ENCODE measurements at regions not wholly inside any gene's neighbourhood (a gene's known extent, or its start where the extent isn't known, plus 50 kb on each side); places are given as distances from the start of the nearest gene placed in this dataset.
"Not testable (repeated sequence)": the region's sequence is repeated elsewhere in the genome, so short reads cannot be mapped to it uniquely, and the experiment has no call there.

- no peak for DNase-seq
Observed at GRCh38 chr3:193909387-193909786, 226.6 kb upstream of the HES1 start.

GRCh38 chr3:193910310-193910709, 225.6 kb upstream of the HES1 start:
- DNase-seq = no peak

GRCh38 chr3:193910886-193911738, 224.8 kb upstream of the HES1 start:
- no peak for DNase-seq

- no peak for DNase-seq
Observed at GRCh38 chr3:193911784-193912340, 224.1 kb upstream of the HES1 start.

- DNase-seq = no peak
Observed at GRCh38 chr3:193912621-193913178, 223.2 kb upstream of the HES1 start.

GRCh38 chr3:193914602-193915001, 221.3 kb upstream of the HES1 start:
- no peak for DNase-seq

DNA sequence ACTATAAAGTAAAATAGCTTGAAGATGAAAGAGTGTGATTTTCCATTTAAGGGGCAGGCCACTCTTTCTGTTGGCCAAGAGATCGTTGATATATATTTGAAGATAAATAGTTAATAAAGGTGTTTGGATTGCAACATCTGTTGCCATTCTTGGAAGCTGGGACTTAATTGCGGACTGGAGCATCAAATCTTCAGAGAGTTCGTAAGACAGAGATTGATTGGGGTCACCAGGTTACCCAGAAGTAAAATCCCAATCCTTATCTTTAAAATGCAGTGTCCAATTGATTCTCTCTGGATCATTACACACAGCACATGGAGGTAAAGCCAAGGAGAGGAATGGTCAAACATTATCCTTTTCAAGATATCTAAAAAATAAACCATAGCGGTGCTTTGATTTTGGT, 220.8 kb upstream of the HES1 start:
- DNase-seq = no peak

GRCh38 chr3:193915613-193916012, 220.3 kb upstream of the HES1 start:
- DNase-seq = no peak

GRCh38 chr3:193917158-193917557, 218.8 kb upstream of the HES1 start:
- no peak for DNase-seq

DNA sequence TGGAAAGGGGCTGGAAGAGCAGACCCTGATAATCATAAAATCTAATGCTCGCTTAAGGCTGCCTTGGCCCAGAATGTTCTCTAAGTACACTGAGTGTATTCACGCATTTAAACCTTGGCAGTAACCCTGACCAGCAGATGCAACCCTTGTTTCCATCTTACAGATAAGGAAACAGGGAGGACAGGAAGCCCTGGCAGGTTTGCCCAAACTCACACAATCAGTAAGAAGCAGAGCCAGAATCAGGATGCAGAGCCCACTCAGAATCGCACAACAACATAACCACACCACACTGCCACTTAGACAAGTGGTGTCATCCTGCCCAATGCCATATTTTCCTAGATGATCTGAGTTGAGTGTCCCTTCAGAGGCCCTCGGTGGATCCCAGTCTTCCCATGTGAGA, 214.5 kb upstream of the HES1 start:
- DNase-seq = no peak

DNA sequence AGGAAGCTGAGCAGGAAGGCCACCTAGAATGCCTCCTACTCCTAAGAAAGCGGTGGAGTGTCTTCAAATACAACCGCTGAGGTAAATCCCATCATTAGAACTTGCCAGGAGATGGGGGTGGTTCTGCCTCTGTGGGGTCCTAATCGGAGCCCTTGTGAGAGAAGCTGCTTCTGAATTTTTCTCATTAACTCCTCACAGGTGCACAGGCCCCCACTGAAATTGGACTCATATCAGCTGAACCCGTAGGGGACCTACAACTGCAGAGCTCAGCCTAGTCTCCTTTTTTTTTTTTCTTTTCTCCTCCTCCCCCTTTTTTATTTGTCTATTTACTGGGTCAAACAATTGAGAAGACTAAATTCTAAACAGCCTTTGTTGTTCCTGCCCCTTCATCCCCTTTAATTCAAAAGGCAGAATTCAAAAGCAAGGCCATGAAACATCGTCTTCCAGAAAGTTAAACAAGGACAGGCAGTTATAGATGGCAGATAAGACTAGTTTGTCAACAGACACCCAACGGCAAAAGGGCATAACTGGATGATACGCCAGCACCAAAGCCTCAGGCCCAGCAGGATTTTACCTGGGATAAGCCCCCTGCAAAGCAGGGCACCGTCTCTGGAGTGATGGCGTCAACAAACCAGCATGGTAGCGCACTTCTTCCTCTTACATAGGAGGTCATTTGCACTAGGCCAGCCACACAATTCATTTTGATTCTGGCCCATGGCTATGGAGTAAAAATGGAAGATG, 213.7 kb upstream of the HES1 start:
- DNase-seq = no peak

GRCh38 chr3:193923958-193924357, 212.0 kb upstream of the HES1 start:
- DNase-seq = not testable (repeated sequence)

DNA sequence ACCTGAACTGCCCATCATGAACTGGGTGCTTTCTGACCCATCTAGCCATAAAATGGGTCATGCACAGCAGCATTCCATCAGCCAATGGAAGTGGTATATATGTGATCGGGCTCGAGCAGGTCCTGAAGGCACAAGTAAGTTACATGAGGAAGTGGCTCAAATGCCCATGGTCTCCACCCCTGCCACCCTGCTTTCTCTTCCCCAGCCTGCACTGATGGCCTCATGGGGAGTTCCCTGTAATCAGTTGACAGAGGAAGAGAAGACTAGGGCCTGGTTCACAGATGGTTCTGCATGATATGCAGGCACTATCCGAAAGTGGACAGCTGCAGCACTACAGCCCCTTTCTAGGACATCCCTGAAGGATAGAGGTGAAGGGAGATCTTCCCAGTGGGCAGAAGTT, 209.9 kb upstream of the HES1 start:
- not testable (repeated sequence) for DNase-seq

GRCh38 chr3:193927413-193928206, 208.3 kb upstream of the HES1 start:
- not testable (repeated sequence) for DNase-seq

DNA sequence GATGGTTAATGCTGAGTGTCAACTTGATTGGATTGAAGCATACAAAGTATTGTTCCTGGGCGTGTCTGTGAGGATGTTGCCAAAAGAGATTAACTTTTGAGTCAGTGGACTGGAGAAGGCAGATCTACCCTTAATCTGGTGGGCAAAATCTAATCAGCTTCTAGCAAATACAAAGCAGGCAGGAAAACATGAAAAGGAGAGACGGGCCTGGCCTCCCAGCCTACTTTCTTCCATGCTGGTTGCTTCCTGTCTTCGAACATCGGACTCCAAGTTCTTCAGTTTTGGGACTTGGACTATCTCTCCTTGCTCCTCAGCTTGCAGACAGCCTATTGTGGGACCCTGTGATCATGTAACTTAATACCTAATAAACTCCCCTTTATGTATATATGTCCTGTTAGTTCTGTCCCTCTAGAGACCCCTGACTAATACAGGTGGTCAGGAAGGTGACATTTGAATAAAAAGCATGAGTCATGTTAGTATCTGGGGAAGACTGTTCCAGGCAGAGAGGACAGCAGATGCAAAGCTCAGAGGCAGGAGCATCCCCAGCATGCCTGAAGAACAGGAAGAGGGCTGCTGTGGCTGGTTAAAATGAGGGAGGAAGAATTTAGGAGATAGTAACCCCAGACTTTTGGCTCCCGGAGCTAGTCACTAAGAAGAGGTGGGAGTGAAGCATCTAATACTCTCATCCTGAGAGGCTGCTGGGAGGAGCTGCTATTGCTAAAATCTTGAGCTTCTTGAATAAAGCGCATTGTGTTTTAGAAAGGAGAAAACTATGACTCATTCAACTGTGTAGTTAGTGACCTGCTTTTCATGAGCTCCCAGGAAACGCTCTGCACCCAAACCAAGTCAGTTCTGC, 207.4 kb upstream of the HES1 start:
- no peak for DNase-seq

DNA sequence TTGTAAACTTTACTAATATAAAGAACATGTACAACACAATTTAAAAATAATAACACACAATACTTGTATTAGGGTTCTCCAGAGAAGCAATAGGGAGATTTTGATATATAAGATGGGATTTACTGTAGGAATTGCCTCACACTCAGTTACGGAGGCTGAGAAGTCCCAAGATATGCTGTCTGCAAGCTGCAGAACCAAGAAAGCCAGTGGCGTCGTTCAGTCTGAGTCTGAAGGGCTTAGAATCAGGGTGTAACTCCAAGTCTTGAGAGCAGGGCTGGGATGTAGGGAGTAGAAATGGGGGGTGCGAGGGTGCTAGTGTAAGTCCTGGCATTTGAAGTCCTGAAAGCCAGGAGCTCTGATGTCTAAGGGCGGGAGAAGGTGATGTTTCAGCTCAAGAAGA, 206.6 kb upstream of the HES1 start:
- DNase-seq = no peak

GRCh38 chr3:193929921-193930646, 205.9 kb upstream of the HES1 start:
- DNase-seq = no peak

GRCh38 chr3:193932136-193932535, 203.8 kb upstream of the HES1 start:
- DNase-seq = no peak

GRCh38 chr3:193932576-193932975, 203.4 kb upstream of the HES1 start:
- no peak for DNase-seq

GRCh38 chr3:193933451-193933850, 202.5 kb upstream of the HES1 start:
- DNase-seq = no peak

DNA sequence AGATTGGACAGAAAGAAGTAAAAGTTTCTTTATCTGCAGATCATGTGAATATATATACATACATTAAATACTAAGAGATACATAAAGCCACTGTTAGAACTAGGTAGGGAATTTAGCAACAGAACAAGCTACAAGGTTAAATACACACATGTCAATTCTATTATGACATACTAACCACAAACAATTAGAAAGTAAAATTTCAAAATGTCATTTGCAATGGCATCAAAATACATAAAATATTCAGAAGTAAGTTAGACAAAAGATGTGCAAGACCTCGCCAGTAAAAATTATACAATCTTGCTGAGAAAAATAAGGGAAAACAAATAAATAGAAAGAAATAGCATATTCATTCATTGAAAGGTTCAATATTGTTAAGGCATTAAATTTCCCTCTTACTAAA, 200.0 kb upstream of the HES1 start:
- DNase-seq = no peak
